ENCODE measurements at regions not wholly inside any gene's neighbourhood (a gene's known extent, or its start where the extent isn't known, plus 50 kb on each side); places are given as distances from the start of the nearest gene placed in this dataset.

DNA sequence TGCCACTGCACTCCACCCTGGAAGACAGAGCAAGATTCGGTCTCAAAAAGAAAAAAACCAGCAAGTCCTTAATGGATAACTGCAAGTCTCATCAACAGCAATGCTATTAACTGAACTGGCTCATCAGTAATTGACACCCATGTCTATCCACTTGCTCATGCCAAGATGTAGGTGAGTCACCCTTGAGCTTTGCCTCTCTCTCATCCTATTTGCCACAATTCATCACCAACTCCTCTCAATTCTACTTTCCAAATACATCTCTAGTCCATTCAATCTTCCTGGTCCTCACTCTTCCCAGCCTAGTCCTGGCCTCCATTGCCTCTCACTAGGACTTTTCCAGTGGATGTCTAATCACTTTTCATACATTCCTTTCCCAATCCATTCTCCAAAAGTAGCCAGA is 103.7 kb upstream of the PRMT6 start:
- H2AFZ ChIP-seq (ENCODE audit: low read length): no peak overlapping the region
- H4K20me1 ChIP-seq (ENCODE audit: insufficient read depth, low read length): no peaks in the 10 kb centered on the region
- POLR2A ChIA-PET: no interaction called here
- CTCF ChIA-PET (ENCODE audit: unreplicated experiment): no interaction called here
- no peaks in the 10 kb centered on the region for H3K79me2 ChIP-seq (ENCODE audit: insufficient read depth, low read depth, low read length)
- no peaks in the 10 kb centered on the region for H3K4me1 ChIP-seq (ENCODE audit: insufficient read depth, low read length, poor library complexity, severe bottlenecking)
- H3K4me2 ChIP-seq (ENCODE audit: low read length): no peak overlapping the region
- H3K4me3 ChIP-seq (ENCODE audit: low read depth, low read length, poor library complexity, severe bottlenecking): no peak overlapping the region
- H3K9me2 ChIP-seq (ENCODE audit: insufficient read depth, low read length): no peaks in the 10 kb centered on the region
- H3K36me3 ChIP-seq (ENCODE audit: insufficient read depth, low read length): no peaks in the 10 kb centered on the region
- no peaks in the 10 kb centered on the region for H3K9me3 ChIP-seq (ENCODE audit: low read length)
- intact Hi-C loops (cut with micrococcal nuclease; ENCODE audit: unreplicated experiment): no loop called here
- BruUV-seq (replicated peaks): no TSS peak
- no peak overlapping the region for H3K27ac ChIP-seq (ENCODE audit: low read depth, low read length, poor library complexity, severe bottlenecking)
- no peak for DNase-seq (ENCODE audit: low spot score)
- TF ChIP-seq, protein P1, sequence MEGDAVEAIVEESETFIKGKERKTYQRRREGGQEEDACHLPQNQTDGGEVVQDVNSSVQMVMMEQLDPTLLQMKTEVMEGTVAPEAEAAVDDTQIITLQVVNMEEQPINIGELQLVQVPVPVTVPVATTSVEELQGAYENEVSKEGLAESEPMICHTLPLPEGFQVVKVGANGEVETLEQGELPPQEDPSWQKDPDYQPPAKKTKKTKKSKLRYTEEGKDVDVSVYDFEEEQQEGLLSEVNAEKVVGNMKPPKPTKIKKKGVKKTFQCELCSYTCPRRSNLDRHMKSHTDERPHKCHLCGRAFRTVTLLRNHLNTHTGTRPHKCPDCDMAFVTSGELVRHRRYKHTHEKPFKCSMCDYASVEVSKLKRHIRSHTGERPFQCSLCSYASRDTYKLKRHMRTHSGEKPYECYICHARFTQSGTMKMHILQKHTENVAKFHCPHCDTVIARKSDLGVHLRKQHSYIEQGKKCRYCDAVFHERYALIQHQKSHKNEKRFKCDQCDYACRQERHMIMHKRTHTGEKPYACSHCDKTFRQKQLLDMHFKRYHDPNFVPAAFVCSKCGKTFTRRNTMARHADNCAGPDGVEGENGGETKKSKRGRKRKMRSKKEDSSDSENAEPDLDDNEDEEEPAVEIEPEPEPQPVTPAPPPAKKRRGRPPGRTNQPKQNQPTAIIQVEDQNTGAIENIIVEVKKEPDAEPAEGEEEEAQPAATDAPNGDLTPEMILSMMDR (conservative IDR thresholded peaks at IDR 0.05; ENCODE audit: low read length): no peak
- no peak for TF ChIP-seq EZH2phosphoT487 (IDR thresholded peaks at IDR 0.05; ENCODE audit: borderline replicate concordance, low read depth, low read length)

DNA sequence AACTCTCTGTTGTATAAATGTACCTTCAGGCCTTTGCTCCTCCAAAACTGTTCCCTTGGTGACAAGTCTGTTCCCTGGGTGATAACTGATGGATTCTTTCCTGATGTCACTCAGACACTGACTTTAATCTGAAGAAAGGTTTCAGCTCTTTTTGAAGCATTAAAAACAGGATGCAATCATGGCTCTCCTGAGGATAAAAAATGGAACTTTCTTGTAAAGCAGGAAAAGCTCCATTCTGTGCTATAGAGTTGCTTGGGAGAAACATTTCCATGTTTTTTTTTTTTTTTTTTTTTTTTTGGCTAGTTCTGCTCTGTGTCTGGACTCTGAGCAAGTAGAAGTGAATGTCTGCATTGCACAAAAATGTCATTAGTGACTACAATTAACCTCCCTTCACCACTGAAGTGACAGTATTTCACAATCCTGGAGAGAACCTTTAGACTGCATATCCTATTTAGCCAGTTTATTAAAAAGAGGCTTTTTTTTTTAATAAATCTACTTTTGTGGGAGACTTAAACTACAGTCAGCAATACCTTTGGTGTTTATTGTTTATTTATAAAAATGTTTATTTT is 101.7 kb upstream of the PRMT6 start:
- H3K79me2 ChIP-seq (ENCODE audit: insufficient read depth, low read depth, low read length): no peaks in the 10 kb centered on the region
- no peaks in the 10 kb centered on the region for H3K9me2 ChIP-seq (ENCODE audit: insufficient read depth, low read length)
- intact Hi-C loops (cut with micrococcal nuclease; ENCODE audit: unreplicated experiment): no loop called here
- H3K4me1 ChIP-seq (ENCODE audit: insufficient read depth, low read length, poor library complexity, severe bottlenecking): no peaks in the 10 kb centered on the region
- no peak overlapping the region for H3K4me3 ChIP-seq (ENCODE audit: low read depth, low read length, poor library complexity, severe bottlenecking)
- no peak overlapping the region for H2AFZ ChIP-seq (ENCODE audit: low read length)
- TF ChIP-seq, protein P1 (conservative IDR thresholded peaks at IDR 0.05; ENCODE audit: low read length): no peak
- no peak for TF ChIP-seq EZH2phosphoT487 (IDR thresholded peaks at IDR 0.05; ENCODE audit: borderline replicate concordance, low read depth, low read length)
- H3K4me2 ChIP-seq (ENCODE audit: low read length): no peak overlapping the region
- no TSS peak for BruUV-seq (replicated peaks)
- POLR2A ChIA-PET: interaction anchor here (0.6 to 1.1 kb wide), 2 partner anchors 14 to 405 kb away, joined by 3 read pairs; no protein-coding TSS in a partner anchor
- no peak for DNase-seq (ENCODE audit: low spot score)
- H3K27ac ChIP-seq (ENCODE audit: low read depth, low read length, poor library complexity, severe bottlenecking): no peak overlapping the region
- no peaks in the 10 kb centered on the region for H4K20me1 ChIP-seq (ENCODE audit: insufficient read depth, low read length)
- CTCF ChIA-PET (ENCODE audit: unreplicated experiment): no interaction called here
- no peaks in the 10 kb centered on the region for H3K36me3 ChIP-seq (ENCODE audit: insufficient read depth, low read length)
- H3K9me3 ChIP-seq (ENCODE audit: low read length): no peaks in the 10 kb centered on the region

DNA sequence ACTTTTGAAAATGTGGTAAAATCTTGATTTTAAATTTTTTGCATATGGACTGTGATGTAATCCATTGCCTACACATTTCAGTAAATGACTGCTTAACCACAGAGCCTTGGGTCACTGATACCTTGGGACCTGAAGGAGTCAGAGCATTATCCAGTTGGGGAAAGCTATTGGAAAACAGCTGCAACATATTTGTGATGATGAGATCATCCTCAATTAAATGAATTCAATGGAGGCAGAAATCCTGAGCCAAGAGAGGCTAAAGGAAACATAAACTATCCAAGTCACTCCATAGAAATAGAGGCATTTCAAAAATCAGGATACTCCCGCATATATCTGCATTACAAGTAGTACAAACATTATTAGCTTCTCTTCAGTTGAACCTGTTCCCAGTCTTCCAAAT is 99.8 kb upstream of the PRMT6 start:
- no peak overlapping the region for H3K27ac ChIP-seq (ENCODE audit: low read depth, low read length, poor library complexity, severe bottlenecking)

More for the DNA sequence above, 99.8 kb upstream of the PRMT6 start:
- H2AFZ ChIP-seq (ENCODE audit: low read length): no peak overlapping the region
- no peaks in the 10 kb centered on the region for H3K9me2 ChIP-seq (ENCODE audit: insufficient read depth, low read length)
- no peaks in the 10 kb centered on the region for H3K9me3 ChIP-seq (ENCODE audit: low read length)
- H3K4me1 ChIP-seq (ENCODE audit: insufficient read depth, low read length, poor library complexity, severe bottlenecking): no peaks in the 10 kb centered on the region
- no peak overlapping the region for H3K4me2 ChIP-seq (ENCODE audit: low read length)
- DNase-seq (ENCODE audit: low spot score): no peak
- intact Hi-C loops (cut with micrococcal nuclease; ENCODE audit: unreplicated experiment): no loop called here
- H3K79me2 ChIP-seq (ENCODE audit: insufficient read depth, low read depth, low read length): no peaks in the 10 kb centered on the region
- no TSS peak for BruUV-seq (replicated peaks)
- H3K36me3 ChIP-seq (ENCODE audit: insufficient read depth, low read length): no peaks in the 10 kb centered on the region
- TF ChIP-seq EZH2phosphoT487 (IDR thresholded peaks at IDR 0.05; ENCODE audit: borderline replicate concordance, low read depth, low read length): no peak
- TF ChIP-seq, protein P1 (conservative IDR thresholded peaks at IDR 0.05; ENCODE audit: low read length): no peak
- POLR2A ChIA-PET: interaction anchor here (0.7 kb wide), 1 partner anchor 199 kb away, joined by 3 read pairs; no protein-coding TSS in a partner anchor
- H3K4me3 ChIP-seq (ENCODE audit: low read depth, low read length, poor library complexity, severe bottlenecking): no peak overlapping the region
- H4K20me1 ChIP-seq (ENCODE audit: insufficient read depth, low read length): no peaks in the 10 kb centered on the region
- CTCF ChIA-PET (ENCODE audit: unreplicated experiment): no interaction called here

Data from OCI-LY7 (cell line).